HepG2 (cell line): ENCODE measurements at regions not wholly inside any gene's neighbourhood (a gene's known extent, or its start where the extent isn't known, plus 50 kb on each side); places are given as distances from the start of the nearest gene placed in this dataset.

Experiments used
- ATAC-seq: fragments of 200-7000 bp; cut with Tn5 transposase; 3 replicates; pipeline ENCODE4 v1.9.1; 2020; ENCODE audit warnings: mild to moderate bottlenecking, moderate library complexity
- BruUV-seq: library from RNA; stranded (reverse); fragments of 400-500 nt; replicated peaks from 2 replicates; lab custom pipeline; 2021; lab: Mats Ljungman, UMichigan
- CTCF ChIA-PET: fragments of 300-600 bp; formaldehyde crosslinking; extraction: SDS; loops from one replicate; lab custom pipeline; 2021; ENCODE audit warnings: low total read pairs, inconsistent platforms, low intra/inter-chr PET ratio; lab: Yijun Ruan, JAX
- POLR2A ChIA-PET: fragments of 350-600 bp; sonication (Branson Sonifier 250); formaldehyde crosslinking; loops from one replicate; lab custom pipeline; 2020; ENCODE audit warnings: antibody characterized with exemption, inconsistent platforms; lab: Yijun Ruan, JAX
- DNase-seq: peaks from one replicate; pipeline ENCODE4 v3.0.0-alpha.2; 2015; ENCODE audit warnings: low spot score
- FAIRE-seq: peaks from 3 replicates; lab custom pipeline; 2011; peaks lifted over from hg19 to GRCh38; lab: Jason Lieb, UNC
- H2AFZ ChIP-seq: one replicate; pipeline ENCODE4 v1.6.1; 2011; ENCODE audit warnings: low read length, inconsistent platforms
- H3K27ac ChIP-seq: fragments of 300-600 bp; 3 replicates; pipeline ENCODE4 v1.8.0; 2011; ENCODE audit warnings: mixed run types, mild to moderate bottlenecking, mixed read lengths, low read length, inconsistent platforms; ENCODE audit not compliant: insufficient read depth; ENCODE audit errors: extremely low read length
- H3K27me3 ChIP-seq, 2 experiments: fragments of 200-600 bp in 1 of 2; 2 replicates in 1 of 2; 3 replicates in 1 of 2; pipeline versions ENCODE4 v1.6.0 to v1.8.0; 2011; ENCODE audit warnings: low read length in 2 of 2, mild to moderate bottlenecking in 2 of 2, moderate library complexity in 2 of 2, inconsistent platforms in 1 of 2; ENCODE audit not compliant: insufficient read depth in 2 of 2, control insufficient read depth in 1 of 2
- H3K36me3 ChIP-seq, 2 experiments: fragments of 200-600 bp in 1 of 2; replicated peaks in 1 of 2; 2 replicates in 1 of 2; 3 replicates in 1 of 2; pipeline versions ENCODE4 v1.5.1 to v1.8.0; 2011; ENCODE audit warnings: low read length in 2 of 2, inconsistent platforms in 1 of 2; ENCODE audit not compliant: insufficient read depth in 2 of 2, control insufficient read depth in 1 of 2
- H3K4me1 ChIP-seq: 2 replicates; pipeline ENCODE4 v1.5.1; 2012; ENCODE audit warnings: low read length, inconsistent platforms; ENCODE audit not compliant: insufficient read depth
- H3K4me2 ChIP-seq: 2 replicates; pipeline ENCODE4 v1.6.0; 2011; ENCODE audit warnings: low read depth, low read length, inconsistent platforms
- H3K4me3 ChIP-seq, 3 experiments: fragments of 200-600 bp in 1 of 3; sonication (generic), shearing (Covaris generic) in 1 of 3; replicated peaks in 1 of 3; 2 replicates each; pipeline ENCODE4 v1.5.1; 2011 to 2016; ENCODE audit warnings: low read length in 3 of 3, inconsistent platforms in 2 of 3, low read depth in 2 of 3, mild to moderate bottlenecking in 2 of 3, control low read depth in 1 of 3, mixed read lengths in 1 of 3; ENCODE audit not compliant: insufficient read depth in 1 of 3
- H3K79me2 ChIP-seq: one replicate; pipeline ENCODE4 v1.6.1; 2011; ENCODE audit warnings: low read length, inconsistent platforms; ENCODE audit not compliant: insufficient read depth
- H3K9ac ChIP-seq: 2 replicates; pipeline ENCODE4 v1.6.0; 2011; ENCODE audit warnings: mild to moderate bottlenecking, low read depth, low read length, inconsistent platforms; ENCODE audit not compliant: insufficient read depth
- H3K9me3 ChIP-seq: 2 replicates; pipeline ENCODE4 v1.5.1; 2012; ENCODE audit warnings: mild to moderate bottlenecking, low read length
- H4K20me1 ChIP-seq: 2 replicates; pipeline ENCODE4 v1.6.0; 2011; ENCODE audit warnings: inconsistent platforms, mild to moderate bottlenecking, low read length, moderate library complexity; ENCODE audit not compliant: insufficient read depth
- AFF4 ChIP-seq: sonication (generic); formaldehyde crosslinking; IDR thresholded peaks from 2 replicates; pipeline ENCODE4 v1.4.0; 2020; ENCODE audit warnings: missing genetic modification reagents
- ATRX ChIP-seq: sonication (generic); formaldehyde crosslinking; IDR thresholded peaks from 2 replicates; pipeline ENCODE4 v1.4.0; 2020; ENCODE audit warnings: missing genetic modification reagents, borderline replicate concordance
- DMTF1 ChIP-seq: sonication (generic); formaldehyde crosslinking; IDR thresholded peaks from 2 replicates; pipeline ENCODE4 v1.4.0; 2020; ENCODE audit warnings: mild to moderate bottlenecking, missing genetic modification reagents
- IRF2 ChIP-seq: IDR thresholded peaks from 2 replicates; pipeline ENCODE4 v1.6.1; 2018; ENCODE audit warnings: missing genetic modification reagents, missing compliant biosample characterization
- LBX2 ChIP-seq: sonication (generic); formaldehyde crosslinking; IDR thresholded peaks from 2 replicates; pipeline ENCODE4 v1.5.0; 2020; ENCODE audit warnings: missing genetic modification reagents, mild to moderate bottlenecking, borderline replicate concordance
- PRDM10 ChIP-seq: sonication (generic); formaldehyde crosslinking; IDR thresholded peaks from 2 replicates; pipeline ENCODE4 v1.4.0; 2020; ENCODE audit warnings: low read depth, missing genetic modification reagents
- SMAD3 ChIP-seq: sonication (generic); formaldehyde crosslinking; IDR thresholded peaks from 2 replicates; pipeline ENCODE4 v1.4.0; 2020; ENCODE audit warnings: missing genetic modification reagents
- SRSF9 ChIP-seq: fragments of 200-400 bp; formaldehyde crosslinking; IDR thresholded peaks from 2 replicates; pipeline ENCODE4 v1.6.1; 2018; ENCODE audit warnings: borderline replicate concordance, mild to moderate bottlenecking, low read depth, low read length; ENCODE audit not compliant: insufficient read depth, poor library complexity, severe bottlenecking
- TP53 ChIP-seq: sonication (generic); formaldehyde crosslinking; conservative IDR thresholded peaks from 2 replicates; pipeline ENCODE4 v1.4.0; 2020; ENCODE audit warnings: missing genetic modification reagents
- ZNF20 ChIP-seq: sonication (generic); formaldehyde crosslinking; IDR thresholded peaks from 2 replicates; pipeline ENCODE4 v1.4.0; 2020; ENCODE audit warnings: mild to moderate bottlenecking, moderate library complexity, missing genetic modification reagents
- ZNF296 ChIP-seq: sonication (generic); formaldehyde crosslinking; conservative IDR thresholded peaks from 2 replicates; pipeline ENCODE4 v1.5.0; 2020; ENCODE audit warnings: mild to moderate bottlenecking, missing genetic modification reagents
- ZNF484 ChIP-seq: sonication (generic); formaldehyde crosslinking; IDR thresholded peaks from 2 replicates; pipeline ENCODE4 v1.5.1; 2020; ENCODE audit warnings: mild to moderate bottlenecking, low read depth, missing genetic modification reagents, borderline replicate concordance
- ZNF552 ChIP-seq: sonication (generic); formaldehyde crosslinking; IDR thresholded peaks from 2 replicates; pipeline ENCODE4 v1.9.0; 2022; ENCODE audit warnings: missing genetic modification reagents, mild to moderate bottlenecking, borderline replicate concordance
- WGBS: methylation state at CpG from one replicate; pipeline ENCODE4 v1.1.6; 2017; ENCODE audit warnings: low lambda C conversion rate; 5-methylcytosine and 5-hydroxymethylcytosine counted together
- in situ Hi-C: cut with HindIII; loops from 2 replicates; pipeline ENCODE4 v1.10.0; 2017; ENCODE audit warnings: low pct_unique_long_range_greater_than_20kb; ENCODE audit not compliant: extremely low pct_ligation_motif_present
- intact Hi-C: fragments of 100-400 bp; cut with micrococcal nuclease; formaldehyde crosslinking; loops from one replicate; pipeline ENCODE4 v1.10.0; 2022; ENCODE audit not compliant: unreplicated experiment

GRCh38 chr5:133866160-133866902 is 102.1 kb downstream of the C5orf15 start:
- Histone ChIP-seq H3K4me1 (no peaks in the 10 kb centered on the region), H3K9me3 (no peaks in the 10 kb centered on the region), H3K27me3 (peaks cover 0 to 31% of the 10 kb centered on the region in 2 experiments; a peak in 4 of 5 replicates), H2AFZ (no peak overlapping the region), H3K36me3 (no peaks in the 10 kb centered on the region), H3K9ac (no peak overlapping the region), H4K20me1 (no peaks in the 10 kb centered on the region), H3K4me3 (no peak overlapping the region), H3K27ac (no peak overlapping the region), H3K4me2 (no peak overlapping the region), H3K79me2 (no peaks in the 10 kb centered on the region)
- in situ Hi-C loops = no loop called here
- DNase-seq (no peak), FAIRE-seq (no peak), ATAC-seq (no peak)
- CTCF ChIA-PET = no interaction called here
- intact Hi-C loops = loop anchor here (5.0 kb wide), 1 partner anchor 314 kb away; no protein-coding TSS in a partner anchor
- POLR2A ChIA-PET = no interaction called here
- no TSS peak for BruUV-seq
- 16% methylated on average over 9 of the region's 12 CpGs for WGBS
- no peak for TF ChIP-seq ZNF296 (CRISPR knock-in tag)
- TF ChIP-seq AFF4 (CRISPR knock-in tag) = no peak
- no peak for TF ChIP-seq IRF2 (CRISPR knock-in tag)
- TF ChIP-seq ZNF552 (CRISPR knock-in tag) = no peak
- TF ChIP-seq LBX2 = no peak
- no peak for TF ChIP-seq SRSF9
- TF ChIP-seq ZNF20 (CRISPR knock-in tag) = no peak
- no peak for TF ChIP-seq SMAD3
- no peak for TF ChIP-seq PRDM10
- no peak for TF ChIP-seq DMTF1 (CRISPR knock-in tag)
- no peak for TF ChIP-seq ZNF484 (CRISPR knock-in tag)
- no peak for TF ChIP-seq TP53 (CRISPR knock-in tag)
- no peak for TF ChIP-seq ATRX (CRISPR knock-in tag)
